NCI-H2171 (cell line): ENCODE measurements at regions not wholly inside any gene's neighbourhood (a gene's known extent, or its start where the extent isn't known, plus 50 kb on each side); places are given as distances from the start of the nearest gene placed in this dataset.

Source experiments
- DNase-seq: peaks from one replicate; lab custom pipeline; 2025; lab: John Stamatoyannopoulos, UW

- no peak for DNase-seq
Measured at GRCh38 chr20:57079031-57080005, 187.1 kb downstream of the BMP7 start.

- DNase-seq: no peak
Measured at GRCh38 chr20:57080796-57081195, 185.6 kb downstream of the BMP7 start.

GRCh38 chr20:57082357-57082945, 184.0 kb downstream of the BMP7 start:
- DNase-seq: peak; percentile 28

GRCh38 chr20:57083072-57083471, 183.4 kb downstream of the BMP7 start:
- no peak for DNase-seq

GRCh38 chr20:57086066-57086465, 180.4 kb downstream of the BMP7 start:
- DNase-seq: no peak

GRCh38 chr20:57087102-57087501, 179.3 kb downstream of the BMP7 start:
- DNase-seq: no peak

GRCh38 chr20:57087705-57088104, 178.7 kb downstream of the BMP7 start:
- no peak for DNase-seq

GRCh38 chr20:57088436-57088835, 178.0 kb downstream of the BMP7 start:
- DNase-seq: no peak

GRCh38 chr20:57089699-57090144, 176.7 kb downstream of the BMP7 start:
- DNase-seq: no peak

GRCh38 chr20:57090590-57091560, 175.6 kb downstream of the BMP7 start:
- no peak for DNase-seq

- no peak for DNase-seq
Measured at GRCh38 chr20:57091748-57092111, 174.7 kb downstream of the BMP7 start.

- DNase-seq: peak; percentile 37
Measured at GRCh38 chr20:57092112-57092899, 174.1 kb downstream of the BMP7 start.

GRCh38 chr20:57092900-57093530, 173.4 kb downstream of the BMP7 start:
- no peak for DNase-seq

GRCh38 chr20:57093766-57094165, 172.7 kb downstream of the BMP7 start:
- DNase-seq: no peak

- DNase-seq: no peak
Measured at GRCh38 chr20:57094252-57094891, 172.1 kb downstream of the BMP7 start.

- no peak for DNase-seq
Measured at GRCh38 chr20:57094991-57095390, 171.4 kb downstream of the BMP7 start.

- DNase-seq: no peak
Measured at GRCh38 chr20:57095426-57095825, 171.0 kb downstream of the BMP7 start.

GRCh38 chr20:57097245-57097915, 169.1 kb downstream of the BMP7 start:
- DNase-seq: no peak

GRCh38 chr20:57102160-57102559, 164.3 kb downstream of the BMP7 start:
- DNase-seq: no peak

- no peak for DNase-seq
Measured at GRCh38 chr20:57102566-57102965, 163.9 kb downstream of the BMP7 start.
